ENCODE measurements at regions not wholly inside any gene's neighbourhood (a gene's known extent, or its start where the extent isn't known, plus 50 kb on each side); places are given as distances from the start of the nearest gene placed in this dataset.

- no peak for TF ChIP-seq REST (IDR thresholded peaks at IDR 0.05)
- TF ChIP-seq HNF4A (conservative IDR thresholded peaks at IDR 0.05) = no peak
Observed at GRCh38 chr9:126205265-126205664, 121.4 kb upstream of the MVB12B start (continued).

GRCh38 chr9:126205845-126206498 is 120.7 kb upstream of the MVB12B start:
- Histone ChIP-seq H3K9me3 (ENCODE audit: control insufficient read depth in 4 of 4, low read length in 3 of 4) (peaks cover 0 to 4% (median 0%) of the 10 kb centered on the region in 4 donors), H3K9ac (ENCODE audit: low read depth in 1 of 2, low read length in 2 of 2) (no peak overlapping the region), H3K4me1 (ENCODE audit: control insufficient read depth in 4 of 4, insufficient read depth in 4 of 4, low read length in 3 of 4) (no peaks in the 10 kb centered on the region), H3K36me3 (ENCODE audit: control insufficient read depth in 4 of 4, insufficient read depth in 3 of 4, low read depth in 1 of 4, low read length in 3 of 4) (no peaks in the 10 kb centered on the region), H3K27me3 (ENCODE audit: control insufficient read depth in 4 of 4, insufficient read depth in 4 of 4, low read length in 3 of 4) (no peaks in the 10 kb centered on the region), H3K4me3 (ENCODE audit: low read depth in 1 of 3, low read length in 3 of 3) (no peak overlapping the region), H3K27ac (ENCODE audit: low read depth in 1 of 2, low read length in 2 of 2) (no peak overlapping the region)
- DNase-seq (ENCODE audit: low spot score) = no peak
- no peak for TF ChIP-seq NR2F2 (IDR thresholded peaks at IDR 0.05)
- no peak for TF ChIP-seq RXRA (IDR thresholded peaks at IDR 0.05)
- TF ChIP-seq HNF4A (conservative IDR thresholded peaks at IDR 0.05) = no peak
- no peak for TF ChIP-seq FOXA1 (IDR thresholded peaks at IDR 0.05)
- no peak for TF ChIP-seq HNF4G (IDR thresholded peaks at IDR 0.05)
- no peak for TF ChIP-seq FOXA2 (IDR thresholded peaks at IDR 0.05)
- TF ChIP-seq REST (IDR thresholded peaks at IDR 0.05) = no peak
- TF ChIP-seq GABPA (IDR thresholded peaks at IDR 0.05 in 1 of 2, conservative IDR thresholded peaks at IDR 0.05 in 1 of 2) = no peak
- WGBS = 87% methylated on average over 22 of the region's 22 CpGs

GRCh38 chr9:126207256-126207655 is 119.4 kb upstream of the MVB12B start:
- H3K27ac ChIP-seq (ENCODE audit: low read depth in 1 of 2, low read length in 2 of 2) = no peak overlapping the region
- no peaks in the 10 kb centered on the region for H3K27me3 ChIP-seq (ENCODE audit: control insufficient read depth in 4 of 4, insufficient read depth in 4 of 4, low read length in 3 of 4)
- no peaks in the 10 kb centered on the region for H3K36me3 ChIP-seq (ENCODE audit: control insufficient read depth in 4 of 4, insufficient read depth in 3 of 4, low read depth in 1 of 4, low read length in 3 of 4)
- H3K4me1 ChIP-seq (ENCODE audit: control insufficient read depth in 4 of 4, insufficient read depth in 4 of 4, low read length in 3 of 4) = no peaks in the 10 kb centered on the region
- no peak overlapping the region for H3K4me3 ChIP-seq (ENCODE audit: low read depth in 1 of 3, low read length in 3 of 3)
- WGBS = 57% methylated on average over 5 of the region's 5 CpGs
- no peak for DNase-seq (ENCODE audit: low spot score)
- H3K9me3 ChIP-seq (ENCODE audit: control insufficient read depth in 4 of 4, low read length in 3 of 4) = peaks cover 0 to 6% (median 0%) of the 10 kb centered on the region in 4 donors
- H3K9ac ChIP-seq (ENCODE audit: low read depth in 1 of 2, low read length in 2 of 2) = no peak overlapping the region
- no peak for TF ChIP-seq HNF4A (conservative IDR thresholded peaks at IDR 0.05)
- TF ChIP-seq JUND (IDR thresholded peaks at IDR 0.05) = no peak
- TF ChIP-seq FOXA1 (IDR thresholded peaks at IDR 0.05) = no peak
- TF ChIP-seq RAD21 (IDR thresholded peaks at IDR 0.05) = no peak
- TF ChIP-seq ATF3 (IDR thresholded peaks at IDR 0.05) = no peak
- no peak for TF ChIP-seq NR2F2 (IDR thresholded peaks at IDR 0.05)
- TF ChIP-seq YY1 (IDR thresholded peaks at IDR 0.05) = no peak
- no peak for TF ChIP-seq CTCF (IDR thresholded peaks at IDR 0.05; ENCODE audit: low read depth, low read length, missing input control)
- TF ChIP-seq TAF1 (conservative IDR thresholded peaks at IDR 0.05) = no peak
- no peak for TF ChIP-seq GABPA (IDR thresholded peaks at IDR 0.05 in 1 of 2, conservative IDR thresholded peaks at IDR 0.05 in 1 of 2)
- TF ChIP-seq ZBTB33 (IDR thresholded peaks at IDR 0.05) = no peak
- no peak for TF ChIP-seq RXRA (IDR thresholded peaks at IDR 0.05)
- no peak for TF ChIP-seq MAX (IDR thresholded peaks at IDR 0.05)
- TF ChIP-seq SP1 (IDR thresholded peaks at IDR 0.05) = no peak
- TF ChIP-seq FOXA2 (IDR thresholded peaks at IDR 0.05) = no peak
